HG02884 (cell line): ENCODE measurements at regions not wholly inside any gene's neighbourhood (a gene's known extent, or its start where the extent isn't known, plus 50 kb on each side); places are given as distances from the start of the nearest gene placed in this dataset.

ENCODE experiments used
- ATAC-seq: cut with Tn5 transposase; IDR thresholded peaks from one replicate; pipeline ENCODE4 v1.9.1; 2021; ENCODE audit warnings: mild to moderate bottlenecking, moderate library complexity; ENCODE audit not compliant: unreplicated experiment

DNA sequence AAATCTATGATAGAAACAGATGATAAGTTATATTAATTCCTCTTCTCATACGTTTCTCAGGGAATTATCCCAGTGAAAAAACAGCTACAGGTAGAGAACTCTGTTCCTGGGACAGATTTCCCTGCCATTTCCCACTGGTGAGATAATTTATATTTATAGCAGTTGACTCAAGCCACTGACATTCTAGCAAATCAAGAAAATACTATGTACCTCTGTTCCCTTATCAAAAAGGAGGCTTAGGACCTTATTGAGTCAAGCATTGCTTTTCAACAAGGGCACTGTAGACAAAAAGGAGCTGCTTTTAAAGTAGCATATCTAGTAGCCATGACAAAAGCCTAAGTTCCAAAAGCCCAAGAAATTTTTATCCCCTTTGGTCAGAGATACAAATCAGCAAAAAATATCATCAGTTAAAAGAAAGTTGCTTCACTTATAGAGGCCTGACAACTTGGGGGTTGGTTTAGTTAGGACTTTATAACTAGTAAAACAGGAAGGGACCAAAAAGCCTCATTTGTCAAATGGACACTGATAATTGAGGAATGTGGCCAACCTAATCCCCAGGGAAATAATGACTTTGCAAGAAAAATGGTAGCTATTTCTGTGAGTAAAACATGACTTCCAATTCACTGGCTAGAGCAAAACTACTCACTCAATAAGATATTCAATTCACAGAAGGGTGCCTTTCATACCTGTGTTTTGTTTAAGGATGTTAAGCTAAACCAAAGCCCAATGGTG, 652.5 kb downstream of the SLITRK1 start:
- no peak for ATAC-seq

DNA sequence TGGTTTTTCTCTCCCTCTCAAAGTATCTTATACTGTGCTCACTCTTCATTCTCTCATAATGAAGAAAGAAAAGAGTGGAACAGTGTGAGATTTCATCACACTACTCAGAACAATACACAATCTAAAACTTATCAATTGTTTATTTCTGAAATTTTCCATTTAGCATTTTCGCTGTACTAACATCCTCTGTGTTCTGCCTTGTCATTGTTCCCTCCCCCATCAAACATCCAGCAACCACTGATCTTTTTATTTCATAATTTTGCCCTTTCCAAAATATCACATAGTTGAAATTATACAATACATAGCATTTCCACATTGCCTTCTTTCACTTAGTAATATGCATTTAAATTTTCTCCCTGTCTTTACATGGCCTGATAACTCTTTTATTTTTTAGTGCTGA, 658.7 kb downstream of the SLITRK1 start:
- no peak for ATAC-seq

DNA sequence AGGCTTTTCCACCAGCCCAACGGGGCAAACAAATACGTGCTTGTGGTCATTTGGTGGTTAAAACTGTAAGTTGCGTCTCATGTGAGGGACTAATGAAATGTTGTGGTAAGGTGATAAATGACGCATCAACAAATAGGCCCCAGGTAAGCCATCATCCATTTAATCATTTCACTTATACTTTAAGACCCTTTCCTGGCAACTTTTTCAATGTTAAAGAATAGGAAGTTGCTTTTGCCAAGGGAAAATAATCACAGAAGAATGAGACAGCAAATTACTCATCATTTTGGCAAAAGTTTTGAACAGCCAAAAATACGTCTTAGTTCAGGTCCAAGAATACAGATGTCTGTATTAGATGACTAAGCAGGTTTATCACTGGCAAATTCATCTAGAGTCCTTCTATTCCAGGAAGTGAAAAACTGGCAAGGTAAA, 660.4 kb downstream of the SLITRK1 start:
- no peak for ATAC-seq

DNA sequence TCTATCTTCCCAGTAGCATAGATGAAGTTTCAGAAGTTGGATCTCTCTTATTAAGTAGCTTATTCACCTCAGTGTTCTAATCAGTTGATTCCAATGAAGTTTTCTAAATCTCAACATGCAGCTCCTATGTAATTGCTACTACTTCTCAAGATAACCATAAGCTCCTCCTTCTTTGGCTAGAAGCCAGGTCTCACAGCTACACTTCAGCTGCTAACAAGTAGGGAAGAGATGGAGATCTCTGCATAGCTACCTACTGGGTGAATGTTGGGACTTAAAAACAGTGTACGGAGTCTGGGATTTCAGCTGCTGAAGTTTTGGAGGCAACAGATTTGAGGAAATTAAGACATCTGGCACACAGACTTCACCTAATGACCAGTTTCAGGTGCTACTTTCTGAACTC, 661.0 kb downstream of the SLITRK1 start:
- no peak for ATAC-seq

DNA sequence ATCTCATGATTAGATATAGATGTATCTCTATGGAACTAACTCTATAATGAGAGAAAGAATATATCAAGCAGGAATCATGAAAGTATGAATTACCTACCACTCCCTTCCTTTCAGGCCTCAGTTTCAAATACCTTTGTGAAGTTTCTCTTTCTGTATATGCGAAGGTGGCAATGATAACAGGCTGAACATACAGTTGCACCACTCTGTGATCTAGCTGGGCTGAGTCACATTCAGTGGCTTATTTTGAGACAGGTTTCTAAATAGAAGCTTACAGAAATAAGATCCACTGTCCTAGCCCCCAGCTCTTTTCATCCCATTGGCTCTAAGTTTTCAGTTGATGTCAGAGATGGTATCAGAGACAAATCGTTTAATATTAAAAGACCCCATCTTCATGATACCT, 662.0 kb downstream of the SLITRK1 start:
- ATAC-seq, result no peak

DNA sequence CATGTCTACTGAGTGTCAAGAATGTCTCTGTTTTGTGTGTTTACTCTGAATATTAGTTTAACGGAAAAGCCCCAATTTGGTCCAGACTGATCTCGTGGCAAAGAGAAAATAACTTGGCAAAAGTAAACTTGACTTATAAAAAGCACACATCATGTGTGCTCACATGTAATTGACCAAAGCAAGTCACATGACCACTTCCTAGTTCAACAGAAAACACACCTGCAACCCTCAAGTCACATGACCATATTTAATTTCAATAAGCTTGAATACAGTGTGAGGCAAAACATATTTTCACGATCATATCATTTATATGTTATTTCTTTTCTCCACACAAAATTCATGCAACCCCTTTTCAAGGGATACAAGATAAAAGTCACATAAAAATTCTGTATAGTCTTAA, 662.4 kb downstream of the SLITRK1 start:
- no peak for ATAC-seq

DNA sequence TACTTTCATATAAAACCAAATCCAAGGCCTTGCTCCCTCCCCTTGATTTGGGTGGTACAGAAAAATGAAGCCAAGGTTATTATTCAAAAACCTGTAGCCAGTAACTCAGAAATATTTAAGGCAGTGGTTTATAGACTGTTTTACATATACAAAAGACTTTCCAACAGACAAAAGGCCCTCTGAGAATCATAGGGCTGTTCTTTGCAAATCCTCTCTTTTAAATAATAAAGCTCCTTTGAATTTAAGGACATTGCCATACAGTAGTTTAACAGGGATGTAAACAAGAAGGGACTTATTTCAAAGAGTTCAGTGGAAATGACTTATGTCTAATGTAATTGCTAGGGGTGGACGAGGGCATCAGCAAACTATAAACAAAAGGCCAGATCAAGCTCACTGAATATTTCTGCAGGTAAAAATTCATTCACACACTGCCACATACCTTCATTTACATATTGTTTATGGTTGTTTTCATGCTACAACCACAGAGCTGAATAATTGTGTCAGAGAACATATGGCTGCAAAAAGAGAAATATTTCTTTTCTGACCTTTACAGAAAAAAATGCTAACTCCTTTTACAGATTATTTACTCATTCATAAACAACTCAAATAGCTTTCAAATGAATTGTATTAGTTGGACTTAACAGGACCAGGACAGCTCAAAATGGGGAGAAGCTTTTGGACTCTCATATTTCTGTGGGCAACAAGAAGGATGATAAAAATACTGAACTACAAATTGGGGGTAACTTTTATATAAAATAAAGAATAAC, 665.6 kb downstream of the SLITRK1 start:
- ATAC-seq, result no peak

DNA sequence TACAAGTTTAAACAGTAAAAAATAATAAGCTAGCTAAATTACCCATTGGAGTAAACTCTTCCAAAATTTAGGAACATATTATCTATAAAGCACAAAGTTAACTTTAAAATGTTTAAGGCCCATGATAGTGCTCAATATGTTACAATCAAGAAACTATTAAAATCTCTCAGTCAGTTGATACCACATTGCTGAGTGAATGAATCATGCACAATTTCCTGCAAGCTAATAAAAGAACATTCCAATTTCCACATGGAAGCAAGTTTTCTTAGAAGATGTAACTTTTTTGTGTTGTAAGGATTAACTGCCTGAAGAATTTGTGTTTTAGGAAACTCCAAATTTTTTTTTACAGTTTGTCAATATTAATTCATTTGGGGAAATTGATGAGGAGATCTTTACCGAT, 666.6 kb downstream of the SLITRK1 start:
- ATAC-seq, result no peak

DNA sequence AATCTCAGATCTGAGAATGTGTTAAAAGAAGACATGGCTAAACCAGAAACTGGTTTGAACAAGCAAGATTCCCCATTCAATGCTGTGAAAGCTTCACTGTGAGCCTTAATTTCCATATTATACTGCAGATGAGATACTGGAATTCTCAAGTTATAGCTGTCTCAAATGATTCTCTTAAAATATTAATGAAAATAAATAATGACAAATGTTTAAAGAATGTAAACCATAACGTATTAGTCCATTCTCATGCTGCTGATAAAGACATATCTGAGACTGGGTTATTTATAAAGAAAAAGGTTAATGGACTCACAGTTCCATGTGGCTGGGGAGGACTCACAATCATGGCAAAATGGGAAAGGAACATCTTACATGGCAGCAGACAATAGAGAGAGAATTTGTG, 667.8 kb downstream of the SLITRK1 start:
- ATAC-seq, result no peak

DNA sequence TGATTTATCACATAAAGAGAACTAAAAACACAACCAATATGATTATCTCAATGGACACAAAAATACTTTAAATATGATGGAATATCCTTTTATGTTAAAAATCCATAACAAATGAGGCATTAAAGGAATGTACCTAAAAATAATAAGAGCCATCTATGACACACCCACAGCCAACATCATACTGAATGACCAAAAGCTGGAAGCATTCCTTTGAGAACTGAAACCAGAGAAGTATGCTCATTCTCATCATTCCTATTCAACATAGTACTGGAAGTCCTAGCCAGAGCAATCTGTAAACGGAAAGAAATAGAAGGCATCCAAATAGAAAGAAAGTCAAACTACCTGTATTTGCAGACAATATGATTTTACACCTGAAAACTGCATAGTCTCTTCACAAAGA, 671.0 kb downstream of the SLITRK1 start:
- ATAC-seq, result no peak

DNA sequence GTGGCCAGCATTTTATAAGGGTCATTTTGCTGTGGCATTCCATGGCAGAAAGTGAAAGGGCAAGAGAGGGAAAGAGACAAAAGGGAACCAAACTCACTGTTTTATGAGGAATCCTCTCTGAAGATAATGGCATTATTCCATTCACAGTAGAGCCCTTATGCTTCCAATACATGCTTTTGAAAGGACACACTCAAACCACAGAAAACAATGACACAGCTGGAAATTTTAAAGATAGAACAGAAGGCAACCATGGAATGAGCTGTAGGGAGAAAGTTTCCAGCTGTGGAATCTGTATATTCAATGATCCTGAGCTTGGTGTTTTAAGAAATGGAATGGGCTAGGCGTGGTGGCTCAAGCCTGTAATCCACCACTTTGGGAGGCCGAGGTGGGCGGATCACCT, 677.4 kb downstream of the SLITRK1 start:
- ATAC-seq, result no peak

DNA sequence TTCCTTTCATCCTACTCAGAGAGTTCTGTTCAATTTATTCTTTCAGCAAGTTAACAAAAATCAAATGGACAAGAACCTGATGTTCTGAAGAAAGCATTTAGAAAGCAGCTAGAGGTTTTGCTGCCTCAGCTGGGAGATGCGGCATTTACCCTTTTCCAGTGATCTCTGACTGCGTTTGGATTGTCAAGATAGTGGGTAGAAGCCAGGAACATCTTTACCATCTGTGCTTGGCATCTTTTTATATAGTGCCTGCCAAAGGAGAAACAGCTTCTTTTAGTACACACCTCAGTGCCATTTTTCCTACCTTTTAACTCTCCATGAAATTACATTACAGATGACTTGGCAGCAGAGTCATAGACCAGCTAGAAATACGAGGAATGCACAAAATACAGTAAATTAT, 680.8 kb downstream of the SLITRK1 start:
- ATAC-seq, result no peak

DNA sequence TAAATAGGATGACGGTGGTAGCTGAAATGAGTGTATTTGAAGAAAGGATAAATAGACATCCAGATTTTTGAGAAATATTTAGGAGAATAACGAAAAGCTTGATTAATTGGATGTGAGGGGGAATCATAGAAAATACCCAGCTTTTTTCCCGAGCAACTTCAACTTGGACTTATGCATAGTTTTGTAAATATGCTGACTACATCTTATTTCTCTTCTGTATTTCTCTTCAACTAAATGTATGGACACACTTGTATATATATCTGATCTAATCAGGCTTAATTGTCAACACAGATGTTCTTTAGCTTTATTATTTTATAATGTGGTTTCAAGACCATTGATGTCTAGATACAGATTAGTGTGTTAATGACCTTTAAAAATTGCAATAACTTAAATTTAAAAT, 685.0 kb downstream of the SLITRK1 start:
- ATAC-seq, result no peak

DNA sequence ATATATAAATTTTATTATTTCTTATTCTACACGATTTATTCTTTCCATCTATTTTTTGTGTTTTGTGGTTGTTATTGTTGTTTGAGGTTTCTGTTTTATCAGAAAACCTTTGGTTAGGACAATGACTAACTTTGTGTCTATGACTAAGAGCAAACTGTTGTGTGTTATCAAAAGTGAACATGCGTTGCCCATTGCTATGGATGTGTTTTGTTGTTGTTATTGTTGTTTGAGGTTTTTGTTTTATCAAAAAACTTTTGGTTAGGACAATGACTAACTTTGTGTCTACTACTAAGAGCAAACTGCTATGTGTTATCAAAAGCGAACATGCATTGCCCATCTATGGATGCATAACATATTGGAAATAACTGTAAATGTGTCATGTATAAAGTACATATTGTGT, 692.3 kb downstream of the SLITRK1 start:
- no peak for ATAC-seq

DNA sequence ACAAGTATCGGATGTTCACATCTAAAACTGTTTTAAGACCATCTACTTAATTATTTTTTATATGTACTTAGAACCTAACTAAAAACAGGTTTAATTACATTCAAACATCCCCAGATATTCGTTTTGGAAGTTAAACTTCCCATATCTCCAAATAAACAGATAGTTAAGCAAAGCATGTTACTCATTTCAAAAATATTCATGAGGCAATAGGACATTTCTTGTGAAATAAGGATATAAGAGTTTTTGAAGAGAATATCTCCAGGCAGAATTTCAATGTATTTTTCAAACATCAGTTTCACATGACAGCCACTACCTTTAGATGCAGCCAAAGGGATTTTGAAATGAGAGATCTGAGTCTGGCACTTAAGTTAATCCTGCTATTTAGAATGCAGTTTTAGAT, 697.5 kb downstream of the SLITRK1 start:
- no peak for ATAC-seq

DNA sequence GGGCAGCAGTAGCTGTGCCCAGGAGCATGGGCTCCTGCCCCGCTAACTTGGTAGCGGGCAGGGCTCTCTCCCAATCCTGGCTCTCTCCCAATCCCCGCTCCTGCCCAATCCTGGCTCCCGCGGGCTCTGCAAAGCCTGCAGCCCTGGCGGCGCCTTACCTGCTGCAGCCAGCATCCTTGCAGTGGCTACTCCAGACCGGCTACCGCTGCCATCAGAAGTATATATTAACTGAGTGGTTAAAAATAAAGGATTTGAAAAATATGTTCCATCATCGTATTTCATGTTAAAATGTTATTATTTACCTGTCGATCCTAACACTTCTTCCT, 698.2 kb downstream of the SLITRK1 start:
- no peak for ATAC-seq

DNA sequence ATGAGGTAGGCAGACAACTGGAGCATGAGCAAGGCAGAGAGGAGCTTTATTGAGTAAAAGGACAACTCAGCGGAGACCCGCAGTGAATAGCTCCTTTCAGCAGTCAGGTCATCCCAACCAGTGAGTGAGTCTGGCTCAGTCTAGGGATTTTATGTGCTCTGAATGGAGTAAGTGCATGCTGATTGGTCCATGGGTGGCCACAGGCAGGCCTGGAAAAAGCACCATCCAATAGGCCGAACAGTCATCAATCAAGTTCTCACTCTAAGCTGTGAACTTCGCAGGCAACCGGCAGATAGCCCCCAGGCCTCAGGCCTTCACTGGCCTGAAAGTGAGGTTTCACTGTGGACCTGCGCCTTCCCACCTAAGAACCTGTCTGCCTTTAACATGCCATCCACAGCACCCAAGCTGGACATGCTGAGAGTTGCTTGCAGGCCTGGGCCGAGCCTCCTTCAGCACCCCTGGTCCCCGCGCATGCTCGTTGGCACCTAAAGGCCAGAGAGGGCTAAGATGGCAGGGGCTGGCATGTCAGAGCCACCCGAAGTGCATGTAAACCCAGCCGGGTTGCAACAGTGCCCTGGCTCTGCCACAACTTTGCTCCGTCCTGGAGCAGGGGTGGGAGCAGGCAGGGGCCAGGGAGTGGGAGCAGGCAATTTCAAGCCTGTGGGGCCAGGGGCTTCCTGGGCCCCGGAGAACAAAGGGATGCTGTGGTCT, 698.7 kb downstream of the SLITRK1 start:
- ATAC-seq, result no peak

DNA sequence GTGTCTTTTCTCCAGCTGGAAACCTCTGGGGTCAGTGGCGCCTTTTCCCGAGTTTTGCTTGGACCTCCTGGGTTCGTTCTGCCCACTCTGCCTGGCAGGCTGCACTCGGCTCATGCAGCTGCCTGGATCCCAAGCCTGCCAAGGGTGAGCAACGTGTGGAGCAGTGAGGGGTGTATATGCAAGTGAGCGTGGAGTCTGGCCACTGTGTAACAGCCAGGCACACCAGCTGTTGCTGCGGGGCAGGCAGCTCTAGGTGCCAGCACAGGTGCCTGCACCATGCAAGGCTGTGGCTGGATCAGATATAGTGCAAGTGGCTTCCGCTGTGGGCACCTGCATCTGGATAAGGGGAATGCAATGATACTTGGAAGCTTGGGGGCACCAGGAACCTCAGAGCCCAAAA, 699.4 kb downstream of the SLITRK1 start:
- no peak for ATAC-seq

DNA sequence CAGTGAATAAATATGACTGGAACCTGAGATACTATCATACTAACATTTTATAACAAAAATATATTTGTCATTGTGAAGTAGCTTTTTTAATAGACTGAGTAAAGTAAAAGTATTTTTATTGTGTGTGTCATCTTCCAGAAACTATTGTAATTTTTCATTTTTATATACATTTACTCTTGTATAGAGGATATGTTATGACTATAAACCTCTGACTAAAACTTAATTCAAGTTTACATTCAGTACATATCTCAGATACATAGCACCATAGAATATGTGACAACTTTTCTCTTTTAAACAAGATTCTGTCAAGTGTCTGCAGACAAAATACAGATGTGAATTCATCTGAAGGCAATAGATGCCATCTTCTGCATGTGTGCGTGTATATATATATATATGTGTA, 704.3 kb downstream of the SLITRK1 start:
- no peak for ATAC-seq

DNA sequence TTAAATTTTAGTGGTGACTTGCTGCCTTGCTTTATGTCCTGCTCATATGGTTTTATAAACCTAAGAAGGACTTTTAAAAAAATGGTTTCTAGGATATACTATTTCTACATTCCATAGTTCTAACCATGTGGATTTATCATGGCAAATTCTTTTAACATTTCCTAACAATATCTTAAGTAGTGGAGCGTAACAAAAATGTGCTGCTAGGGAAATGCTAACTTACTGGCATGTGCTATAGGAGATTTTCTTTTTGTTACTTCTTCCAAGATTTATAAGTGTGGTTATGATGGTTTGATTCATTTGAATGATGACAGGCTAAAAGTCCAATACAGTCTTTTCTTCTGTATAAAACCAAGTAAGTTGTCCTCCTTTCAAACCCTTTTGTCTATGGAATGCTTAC, 713.7 kb downstream of the SLITRK1 start:
- ATAC-seq, result no peak

DNA sequence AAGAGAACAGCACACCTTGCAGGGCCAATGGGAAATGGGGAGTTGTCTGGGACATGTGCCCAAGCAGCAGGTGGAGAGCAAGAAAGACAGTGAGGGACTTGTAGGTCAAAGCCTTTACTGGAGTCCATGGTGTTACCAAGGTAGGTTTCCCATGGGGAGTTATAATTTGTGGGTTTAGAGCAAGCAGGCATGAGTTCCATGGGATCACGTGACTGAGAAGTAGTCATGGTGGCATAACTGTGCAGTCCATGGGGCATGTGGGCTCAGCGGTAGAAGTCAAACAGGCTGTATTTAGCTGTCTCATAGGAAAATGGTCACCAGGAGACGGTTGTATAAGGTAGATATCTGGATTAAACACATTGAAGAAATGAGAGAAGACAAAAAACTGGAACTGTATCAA, 715.1 kb downstream of the SLITRK1 start:
- ATAC-seq, result no peak

DNA sequence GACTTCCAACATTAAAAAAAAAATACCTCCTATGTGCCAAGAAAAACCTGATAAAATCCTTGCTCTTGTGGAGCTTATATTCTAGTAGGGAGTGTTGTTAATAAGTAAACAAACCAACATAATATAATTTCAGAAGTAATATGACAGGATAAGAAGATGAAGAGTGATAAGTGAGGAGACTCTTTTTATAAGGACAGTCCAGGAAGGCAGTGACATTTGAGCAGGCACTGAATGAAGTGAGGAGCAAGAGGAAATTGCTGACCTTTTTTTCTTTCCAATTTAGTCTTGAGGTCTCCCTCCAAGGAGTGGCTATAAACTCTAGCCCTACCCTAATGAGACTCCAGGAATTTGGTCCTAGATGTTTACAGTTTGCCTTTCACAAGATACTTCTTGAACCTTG, 715.7 kb downstream of the SLITRK1 start:
- no peak for ATAC-seq
